ENCODE measurements at regions not wholly inside any gene's neighbourhood (a gene's known extent, or its start where the extent isn't known, plus 50 kb on each side); places are given as distances from the start of the nearest gene placed in this dataset.

DNA sequence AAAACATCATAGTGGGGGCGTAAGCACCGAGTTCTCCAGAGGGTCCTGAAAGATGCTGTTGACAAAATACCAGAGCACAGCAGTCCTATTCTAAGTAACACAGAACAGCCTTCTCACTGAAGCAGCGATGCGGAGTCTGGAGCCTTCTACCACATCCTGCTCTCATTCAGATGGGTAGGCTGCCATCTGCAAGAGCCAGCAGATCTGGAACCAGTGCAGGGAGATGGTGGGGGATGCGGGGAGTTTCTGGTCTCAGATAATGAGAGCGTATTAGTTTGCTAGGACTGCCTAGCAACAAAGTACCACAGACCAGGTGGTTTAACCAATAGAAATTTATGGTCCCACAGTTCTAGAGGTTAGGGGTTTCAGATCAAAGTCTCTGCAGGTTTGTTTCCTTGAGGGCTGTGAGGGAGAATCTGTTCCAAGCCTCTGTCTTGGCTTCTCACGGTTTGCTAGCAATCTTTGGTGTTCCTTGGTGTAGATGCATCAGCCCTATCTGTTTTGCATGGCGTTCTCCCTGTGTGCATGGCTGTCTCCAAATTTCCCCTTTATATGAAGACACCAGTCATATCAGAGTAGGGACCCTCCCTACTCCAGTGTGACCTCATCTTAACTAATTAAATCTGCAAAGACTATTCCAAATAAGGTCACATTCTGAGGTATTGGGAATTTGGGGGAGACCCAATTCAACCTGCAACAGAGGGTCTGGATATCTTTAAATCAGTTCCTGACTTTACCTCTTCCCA is 52.0 kb upstream of the STEAP1B start:
- TF ChIP-seq, protein P1, sequence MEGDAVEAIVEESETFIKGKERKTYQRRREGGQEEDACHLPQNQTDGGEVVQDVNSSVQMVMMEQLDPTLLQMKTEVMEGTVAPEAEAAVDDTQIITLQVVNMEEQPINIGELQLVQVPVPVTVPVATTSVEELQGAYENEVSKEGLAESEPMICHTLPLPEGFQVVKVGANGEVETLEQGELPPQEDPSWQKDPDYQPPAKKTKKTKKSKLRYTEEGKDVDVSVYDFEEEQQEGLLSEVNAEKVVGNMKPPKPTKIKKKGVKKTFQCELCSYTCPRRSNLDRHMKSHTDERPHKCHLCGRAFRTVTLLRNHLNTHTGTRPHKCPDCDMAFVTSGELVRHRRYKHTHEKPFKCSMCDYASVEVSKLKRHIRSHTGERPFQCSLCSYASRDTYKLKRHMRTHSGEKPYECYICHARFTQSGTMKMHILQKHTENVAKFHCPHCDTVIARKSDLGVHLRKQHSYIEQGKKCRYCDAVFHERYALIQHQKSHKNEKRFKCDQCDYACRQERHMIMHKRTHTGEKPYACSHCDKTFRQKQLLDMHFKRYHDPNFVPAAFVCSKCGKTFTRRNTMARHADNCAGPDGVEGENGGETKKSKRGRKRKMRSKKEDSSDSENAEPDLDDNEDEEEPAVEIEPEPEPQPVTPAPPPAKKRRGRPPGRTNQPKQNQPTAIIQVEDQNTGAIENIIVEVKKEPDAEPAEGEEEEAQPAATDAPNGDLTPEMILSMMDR (IDR thresholded peaks at IDR 0.05 in 2 of 3, conservative IDR thresholded peaks at IDR 0.05 in 1 of 3; ENCODE audit: borderline replicate concordance in 1 of 3, insufficient read depth in 1 of 3, low read depth in 2 of 3, low read length in 2 of 3), result no peak
- TF ChIP-seq POLR2A (IDR thresholded peaks at IDR 0.05; ENCODE audit: borderline replicate concordance, extremely low read depth, insufficient read depth, insufficient read length), result no peak

Data from HCT116 (cell line).